ENCODE measurements at regions not wholly inside any gene's neighbourhood (a gene's known extent, or its start where the extent isn't known, plus 50 kb on each side); places are given as distances from the start of the nearest gene placed in this dataset.
"Not testable (repeated sequence)": the region's sequence is repeated elsewhere in the genome, so short reads cannot be mapped to it uniquely, and the experiment has no call there.

- no peak for DNase-seq (ENCODE audit: low read depth, low spot score)
Measured at GRCh38 chr6:167392631-167393316, 67.9 kb downstream of the TTLL2 start.

DNA sequence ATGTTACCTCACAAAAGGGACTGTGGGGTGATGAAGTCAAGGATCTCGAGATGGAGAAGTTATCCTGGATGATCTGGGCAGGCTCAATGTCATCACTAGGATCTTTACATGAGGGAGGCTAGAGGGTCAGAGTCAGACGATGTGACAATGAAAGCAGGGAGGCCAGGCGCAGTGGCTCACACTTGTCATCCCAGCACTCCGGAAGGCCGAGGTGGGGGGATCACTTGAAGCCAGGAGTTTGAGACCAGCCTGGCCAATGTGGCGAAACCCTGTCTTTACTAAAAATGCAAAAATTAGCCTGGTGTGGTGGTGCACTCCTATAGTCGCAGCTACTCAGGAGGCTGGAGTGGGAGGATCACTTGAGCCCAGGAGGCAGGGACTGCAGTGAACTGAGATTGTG lies 68.8 kb downstream of the TTLL2 start:
- DNase-seq (ENCODE audit: low read depth, low spot score) = no peak

DNA sequence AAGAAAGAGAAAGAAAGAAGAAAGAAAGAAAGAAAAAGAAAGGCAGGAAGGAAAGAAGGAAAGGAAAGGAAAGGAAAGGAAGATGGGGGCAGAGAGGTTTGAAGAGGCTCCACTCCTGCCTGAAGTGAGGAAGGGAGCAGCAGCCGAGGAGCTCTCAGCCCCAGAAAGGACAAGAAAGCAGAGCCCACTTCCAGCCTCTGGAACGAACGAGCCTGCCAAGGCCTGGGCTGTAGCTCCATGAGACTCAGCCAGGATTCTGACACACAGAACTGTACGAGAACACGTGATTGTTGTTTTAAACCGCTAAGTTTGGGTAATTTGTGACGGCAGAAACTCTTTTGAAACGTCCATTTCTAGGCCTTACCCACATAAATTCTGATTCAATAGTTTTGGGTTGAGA lies 69.5 kb downstream of the TTLL2 start:
- DNase-seq (ENCODE audit: low read depth, low spot score) = no peak

DNA sequence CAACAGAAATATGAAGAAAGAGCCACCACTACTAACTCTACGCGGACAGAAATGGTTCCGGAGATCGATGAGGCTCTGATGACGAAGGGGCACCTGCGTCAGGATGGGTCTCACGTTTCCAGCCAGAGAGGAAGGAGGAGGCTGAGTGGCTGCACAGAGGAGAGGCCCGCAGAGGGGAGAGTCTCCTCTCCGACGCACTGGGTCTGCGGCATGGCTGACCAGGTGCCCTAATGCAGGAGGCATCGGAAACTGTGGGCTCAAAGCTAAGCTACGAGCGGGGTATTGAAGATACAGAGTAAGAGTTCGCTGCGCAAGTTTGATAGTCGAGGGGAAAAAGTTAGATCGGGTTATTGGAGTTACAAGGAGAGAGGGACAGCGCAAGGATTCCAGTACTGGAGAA lies 69.9 kb downstream of the TTLL2 start:
- no peak for DNase-seq (ENCODE audit: low read depth, low spot score)

GRCh38 chr6:167396068-167396658 lies 71.3 kb downstream of the TTLL2 start:
- no peak for DNase-seq (ENCODE audit: low read depth, low spot score)

DNA sequence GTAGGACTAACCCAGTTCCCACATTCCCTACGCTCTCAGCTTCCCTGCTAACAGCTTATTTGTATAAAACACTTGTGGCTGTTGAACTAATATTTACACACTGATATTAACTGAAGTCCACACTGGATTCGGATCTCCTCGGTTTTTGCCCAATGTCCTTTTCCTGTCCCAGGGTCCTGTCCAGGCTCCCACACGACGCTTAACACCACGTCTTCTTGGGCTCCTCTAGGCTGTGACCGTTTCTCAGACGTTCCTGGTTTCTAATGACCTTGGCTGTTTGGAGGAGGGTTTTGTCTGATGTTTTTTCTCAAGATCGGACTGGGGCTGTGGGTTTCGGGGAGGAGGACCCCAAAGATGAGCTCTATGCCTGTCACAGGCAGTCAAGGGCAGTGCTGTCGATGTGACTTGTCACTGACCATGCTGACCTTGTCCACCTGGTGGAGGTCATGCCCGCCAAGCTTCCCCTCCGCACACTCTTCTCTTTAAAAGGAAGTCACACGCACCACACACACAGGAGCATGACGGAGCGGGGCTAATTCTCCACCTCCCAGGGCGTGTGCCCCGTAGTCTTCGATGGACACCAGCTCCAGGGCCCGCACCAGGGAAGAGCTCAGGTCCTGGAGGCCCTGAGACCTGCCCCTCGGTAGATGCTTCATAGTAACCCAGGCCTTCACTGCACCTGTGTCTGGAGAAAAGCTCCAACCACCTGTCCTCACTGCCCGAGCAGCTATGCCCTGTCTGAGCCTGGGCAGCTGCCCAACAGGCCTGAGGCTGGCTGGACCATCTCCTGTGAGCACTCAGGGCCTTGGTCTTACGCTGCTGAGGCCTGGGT lies 72.0 kb downstream of the TTLL2 start:
- no peak for DNase-seq (ENCODE audit: low read depth, low spot score)

DNA sequence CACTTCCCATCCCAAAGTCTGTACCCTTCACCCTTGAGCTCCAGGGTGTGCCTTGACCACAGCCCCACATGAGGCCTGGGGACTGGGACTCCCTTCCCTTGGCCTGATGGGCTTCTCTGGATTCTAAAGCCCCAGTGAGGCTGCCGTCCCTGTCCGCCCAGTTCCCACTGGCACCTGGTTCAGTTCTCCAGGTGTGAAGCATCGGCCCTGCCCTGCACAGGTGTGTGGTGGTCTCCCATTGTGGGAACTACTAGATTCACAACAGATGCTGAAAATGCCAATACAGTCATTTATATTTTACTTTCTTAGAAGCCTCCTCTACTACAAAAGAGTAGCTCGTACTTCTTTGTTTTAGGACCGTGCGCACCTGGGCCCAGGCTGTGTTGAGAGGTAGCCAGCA lies 72.8 kb downstream of the TTLL2 start:
- no peak for DNase-seq (ENCODE audit: low read depth, low spot score)

- DNase-seq (ENCODE audit: low read depth, low spot score) = no peak
Measured at GRCh38 chr6:167398214-167399050, 73.5 kb downstream of the TTLL2 start.

- no peak for DNase-seq (ENCODE audit: low read depth, low spot score)
Measured at GRCh38 chr6:167399051-167399387, 74.1 kb downstream of the TTLL2 start.

- DNase-seq (ENCODE audit: low read depth, low spot score) = no peak
Measured at GRCh38 chr6:167399599-167399998, 74.7 kb downstream of the TTLL2 start.

- no peak for DNase-seq (ENCODE audit: low read depth, low spot score)
Measured at GRCh38 chr6:167400482-167401138, 75.7 kb downstream of the TTLL2 start.

- DNase-seq (ENCODE audit: low read depth, low spot score) = no peak
Measured at GRCh38 chr6:167401525-167402194, 76.8 kb downstream of the TTLL2 start.

DNA sequence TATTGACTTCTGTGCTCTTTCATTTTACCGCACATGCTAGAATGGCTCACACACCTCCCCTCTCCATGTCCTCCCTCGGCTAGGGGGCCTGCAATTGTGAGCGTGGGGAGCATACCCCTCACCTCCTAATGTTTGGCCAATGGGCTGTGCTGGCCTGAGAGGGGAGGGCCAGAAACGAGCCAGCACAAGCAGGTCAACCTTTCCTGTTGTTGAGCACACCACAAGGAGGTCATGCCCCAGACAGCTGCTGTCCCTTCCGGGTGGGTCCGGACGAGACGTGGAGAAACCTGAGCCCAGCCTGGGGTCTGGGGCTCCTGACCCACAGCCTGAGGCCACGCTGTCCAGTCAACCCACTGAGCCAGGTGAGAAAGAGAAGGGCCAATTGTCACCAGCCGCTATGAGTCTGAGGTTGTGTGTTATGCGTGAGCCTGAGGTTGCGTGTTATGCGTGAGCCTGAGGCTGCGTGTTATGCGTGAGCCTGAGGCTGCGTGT lies 77.4 kb downstream of the TTLL2 start:
- DNase-seq (ENCODE audit: low read depth, low spot score) = no peak

GRCh38 chr6:167403427-167403826 lies 78.5 kb downstream of the TTLL2 start:
- DNase-seq (ENCODE audit: low read depth, low spot score) = no peak

DNA sequence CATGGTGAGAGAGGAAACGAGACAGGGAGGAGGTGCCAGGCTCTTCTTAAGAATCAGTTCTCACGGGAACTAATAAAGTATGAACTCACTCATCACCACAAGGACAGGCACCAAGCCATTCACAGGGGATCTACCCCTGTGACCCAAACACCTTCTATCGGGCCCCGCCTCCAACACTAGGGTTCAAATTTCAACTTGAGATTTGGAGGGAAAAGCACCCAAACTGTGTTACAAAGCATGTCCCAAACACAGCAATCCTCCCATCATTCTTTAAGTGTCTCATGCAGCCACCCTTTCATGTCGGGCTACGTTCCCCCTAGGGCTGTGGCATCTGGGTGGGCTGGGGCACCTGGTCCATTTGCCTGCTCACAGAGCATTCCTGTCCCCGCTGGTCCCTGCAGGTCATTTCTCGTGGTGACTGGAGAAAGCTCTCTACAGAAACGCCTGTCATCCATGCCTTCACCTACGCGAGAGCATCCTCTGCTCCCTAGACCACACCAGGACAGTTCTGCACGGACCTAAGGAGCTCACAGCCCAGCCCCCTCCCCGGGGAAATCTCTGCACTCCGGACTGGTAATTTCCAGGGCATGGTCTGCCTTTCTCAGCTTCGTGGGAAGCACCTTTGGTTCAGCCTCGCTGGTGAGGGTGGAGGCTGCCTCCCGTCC lies 79.6 kb downstream of the TTLL2 start:
- DNase-seq (ENCODE audit: low read depth, low spot score) = no peak

DNA sequence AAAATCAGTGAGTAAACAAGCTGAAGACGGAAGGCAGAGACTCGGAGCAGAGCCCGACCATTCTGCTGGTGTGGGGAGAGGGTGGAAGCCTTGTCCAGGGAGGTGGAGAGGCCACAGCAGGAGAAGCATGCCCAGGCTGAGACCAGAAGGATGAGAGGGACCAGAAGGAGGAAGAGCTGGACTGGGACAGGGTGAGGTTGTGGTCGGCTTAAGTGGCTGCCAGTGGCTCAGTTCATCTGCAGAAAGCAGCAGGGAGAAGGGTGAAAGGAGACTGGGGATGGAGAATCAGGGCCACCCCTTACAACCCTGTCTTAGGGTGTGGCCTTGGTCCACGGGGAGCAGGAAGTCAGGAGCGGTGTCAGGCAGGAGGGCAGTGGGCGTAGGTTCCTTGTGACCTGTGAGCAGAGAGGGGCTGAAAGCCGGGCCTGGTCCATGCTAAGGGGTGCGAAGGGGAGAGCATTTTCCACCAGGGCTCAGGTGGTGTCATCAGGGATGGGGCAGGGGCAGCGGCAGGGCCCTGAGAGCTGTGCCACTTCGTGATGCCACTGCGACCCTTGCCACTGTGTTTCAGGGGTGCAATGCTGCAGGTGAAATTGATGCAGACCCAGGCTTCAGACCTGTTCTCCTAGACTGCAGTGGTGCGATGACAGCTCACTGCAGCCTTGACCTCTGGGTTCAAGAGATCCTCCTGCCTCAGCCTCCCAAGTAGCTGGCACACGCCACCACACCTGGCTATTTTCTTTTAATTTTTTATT lies 81.1 kb downstream of the TTLL2 start:
- no peak for DNase-seq (ENCODE audit: low read depth, low spot score)

- not testable (repeated sequence) for DNase-seq (ENCODE audit: low read depth, low spot score)
Measured at GRCh38 chr6:167406533-167407238, 81.8 kb downstream of the TTLL2 start.

- no peak for DNase-seq (ENCODE audit: low read depth, low spot score)
Measured at GRCh38 chr6:167407239-167408064, 82.6 kb downstream of the TTLL2 start.
